Neural cell (in vitro differentiated cells): ENCODE measurements at regions not wholly inside any gene's neighbourhood (a gene's known extent, or its start where the extent isn't known, plus 50 kb on each side); places are given as distances from the start of the nearest gene placed in this dataset.
A peak's percentile ranks its signal among the peaks of the same experiment; 100 is the strongest.

Experiments used
- CTCF ChIP-seq: fragments of 450-650 bp; IDR thresholded peaks from 2 replicates; pipeline ENCODE4 v1.5.1; 2014; ENCODE audit warnings: antibody characterized with exemption, mild to moderate bottlenecking, moderate library complexity; ENCODE audit not compliant: poor library complexity, severe bottlenecking
- EP300 ChIP-seq: fragments of 450-650 bp; conservative IDR thresholded peaks from 2 replicates; pipeline ENCODE4 v1.6.1; 2014; ENCODE audit warnings: antibody characterized with exemption, mild to moderate bottlenecking, moderate library complexity; ENCODE audit not compliant: poor library complexity, severe bottlenecking
- RAD21 ChIP-seq: fragments of 450-650 bp; conservative IDR thresholded peaks from 2 replicates; pipeline ENCODE4 v1.6.1; 2014; ENCODE audit warnings: antibody characterized with exemption, mild to moderate bottlenecking, moderate library complexity
- REST ChIP-seq: IDR thresholded peaks from 2 replicates; pipeline ENCODE4 v1.6.1; 2012; ENCODE audit warnings: borderline replicate concordance
- TAF1 ChIP-seq: IDR thresholded peaks from 2 replicates; pipeline ENCODE4 v1.6.1; 2012; ENCODE audit warnings: low read depth

GRCh38 chr4:124965497-124965891, 253.0 kb upstream of the ANKRD50 start:
- TF ChIP-seq CTCF (no peak), TAF1 (no peak), RAD21 (no peak), EP300 (peak; percentile 91), REST (peak; percentile 51)
